CD4-positive, alpha-beta T cell treated with Interleukin-15 for 4 hours (primary cell): ENCODE measurements at regions not wholly inside any gene's neighbourhood (a gene's known extent, or its start where the extent isn't known, plus 50 kb on each side); places are given as distances from the start of the nearest gene placed in this dataset.
A peak's percentile ranks its signal among the peaks of the same experiment; 100 is the strongest.

ENCODE experiments used
- DNase-seq: peaks from one replicate; pipeline ENCODE4 v3.0.0-alpha.2; 2020; ENCODE audit warnings: low spot score

GRCh38 chr6:106035655-106036054, 50.5 kb upstream of the PRDM1 start:
- no peak for DNase-seq

GRCh38 chr6:106033806-106034205, 52.3 kb upstream of the PRDM1 start:
- DNase-seq: no peak

- DNase-seq: no peak
Measured at GRCh38 chr6:106027758-106028157, 58.4 kb upstream of the PRDM1 start.

GRCh38 chr6:106026748-106027715, 59.1 kb upstream of the PRDM1 start:
- DNase-seq: no peak

- DNase-seq: no peak
Measured at GRCh38 chr6:106025655-106026054, 60.5 kb upstream of the PRDM1 start.

- no peak for DNase-seq
Measured at GRCh38 chr6:106022801-106023200, 63.3 kb upstream of the PRDM1 start.

GRCh38 chr6:106017454-106017853, 68.7 kb upstream of the PRDM1 start:
- no peak for DNase-seq

- no peak for DNase-seq
Measured at GRCh38 chr6:106014955-106015354, 71.2 kb upstream of the PRDM1 start.

- no peak for DNase-seq
Measured at GRCh38 chr6:106011476-106011875, 74.7 kb upstream of the PRDM1 start.

GRCh38 chr6:106005954-106006353, 80.2 kb upstream of the PRDM1 start:
- no peak for DNase-seq

- no peak for DNase-seq
Measured at GRCh38 chr6:106005013-106005412, 81.1 kb upstream of the PRDM1 start.

- no peak for DNase-seq
Measured at GRCh38 chr6:106003268-106003987, 82.7 kb upstream of the PRDM1 start.

GRCh38 chr6:106002005-106002404, 84.1 kb upstream of the PRDM1 start:
- DNase-seq: no peak

- DNase-seq: no peak
Measured at GRCh38 chr6:106000935-106001334, 85.2 kb upstream of the PRDM1 start.

- DNase-seq: no peak
Measured at GRCh38 chr6:105997482-105997881, 88.7 kb upstream of the PRDM1 start.

GRCh38 chr6:105995391-105995865, 90.7 kb upstream of the PRDM1 start:
- DNase-seq: no peak

GRCh38 chr6:105994591-105995390, 91.3 kb upstream of the PRDM1 start:
- DNase-seq: peak; percentile 39

GRCh38 chr6:105994118-105994590, 92.0 kb upstream of the PRDM1 start:
- peak; percentile 41 for DNase-seq

- DNase-seq: no peak
Measured at GRCh38 chr6:105993341-105994117, 92.6 kb upstream of the PRDM1 start.

GRCh38 chr6:105992315-105992961, 93.7 kb upstream of the PRDM1 start:
- DNase-seq: peak; percentile 88
